Bronchial epithelial cell (primary cell): ENCODE measurements at regions not wholly inside any gene's neighbourhood (a gene's known extent, or its start where the extent isn't known, plus 50 kb on each side); places are given as distances from the start of the nearest gene placed in this dataset.
A peak's percentile ranks its signal among the peaks of the same experiment; 100 is the strongest.

Source experiments
- DNase-seq: peaks from one replicate; pipeline ENCODE4 v3.0.0-alpha.2; 2010; ENCODE audit warnings: low read depth
- FAIRE-seq: peaks from 2 replicates; lab custom pipeline; 2011; peaks lifted over from hg19 to GRCh38; lab: Jason Lieb, UNC
- H3K27me3 ChIP-seq: 2 replicates; pipeline ENCODE4 v1.5.1; 2011; ENCODE audit warnings: low read length; ENCODE audit not compliant: control insufficient read depth, insufficient read depth
- H3K36me3 ChIP-seq: 2 replicates; pipeline ENCODE4 v1.5.1; 2011; ENCODE audit warnings: low read length; ENCODE audit not compliant: control insufficient read depth, insufficient read depth
- H3K4me3 ChIP-seq: 2 replicates; pipeline ENCODE4 v1.5.1; 2011; ENCODE audit warnings: mild to moderate bottlenecking, low read depth, low read length, control low read depth
- CTCF ChIP-seq: IDR thresholded peaks from 2 replicates; pipeline ENCODE4 v1.5.1; 2011; ENCODE audit warnings: mild to moderate bottlenecking, moderate library complexity, low read length, control low read depth, inconsistent platforms; ENCODE audit not compliant: insufficient read depth, severe bottlenecking

GRCh38 chr15:39340903-39341645 is 239.8 kb upstream of the THBS1 start:
- H3K4me3 ChIP-seq: no peak overlapping the region
- FAIRE-seq (no peak), DNase-seq (no peak)
- no peak for TF ChIP-seq CTCF
- no peaks in the 10 kb centered on the region for H3K36me3 ChIP-seq
- H3K27me3 ChIP-seq: no peaks in the 10 kb centered on the region

- no peak for TF ChIP-seq CTCF
- H3K36me3 ChIP-seq: no peaks in the 10 kb centered on the region
- no peak overlapping the region for H3K4me3 ChIP-seq
- H3K27me3 ChIP-seq: no peaks in the 10 kb centered on the region
- peak; percentile 32 for DNase-seq
- FAIRE-seq: no peak
Observed at GRCh38 chr15:39344662-39345141, 236.2 kb upstream of the THBS1 start.

GRCh38 chr15:39345176-39345575 is 235.7 kb upstream of the THBS1 start:
- no peak for TF ChIP-seq CTCF
- no peak for DNase-seq
- Histone ChIP-seq H3K4me3 (no peak overlapping the region), H3K27me3 (no peaks in the 10 kb centered on the region), H3K36me3 (no peaks in the 10 kb centered on the region)
- FAIRE-seq: no peak

- no peak for FAIRE-seq
- H3K27me3 ChIP-seq: no peaks in the 10 kb centered on the region
- H3K4me3 ChIP-seq: no peak overlapping the region
- no peaks in the 10 kb centered on the region for H3K36me3 ChIP-seq
- TF ChIP-seq CTCF: no peak
- DNase-seq: no peak
Observed at GRCh38 chr15:39347453-39347852, 233.4 kb upstream of the THBS1 start.

- H3K27me3 ChIP-seq: no peaks in the 10 kb centered on the region
- H3K36me3 ChIP-seq: no peaks in the 10 kb centered on the region
- no peak for TF ChIP-seq CTCF
- FAIRE-seq: no peak
- H3K4me3 ChIP-seq: no peak overlapping the region
- DNase-seq: no peak
Observed at GRCh38 chr15:39350785-39351184, 230.1 kb upstream of the THBS1 start.

GRCh38 chr15:39354189-39354588 is 226.7 kb upstream of the THBS1 start:
- no peak for DNase-seq
- no peak for TF ChIP-seq CTCF
- no peaks in the 10 kb centered on the region for H3K27me3 ChIP-seq
- no peak overlapping the region for H3K4me3 ChIP-seq
- no peak for FAIRE-seq
- no peaks in the 10 kb centered on the region for H3K36me3 ChIP-seq
